ENCODE measurements at regions not wholly inside any gene's neighbourhood (a gene's known extent, or its start where the extent isn't known, plus 50 kb on each side); places are given as distances from the start of the nearest gene placed in this dataset.

DNA sequence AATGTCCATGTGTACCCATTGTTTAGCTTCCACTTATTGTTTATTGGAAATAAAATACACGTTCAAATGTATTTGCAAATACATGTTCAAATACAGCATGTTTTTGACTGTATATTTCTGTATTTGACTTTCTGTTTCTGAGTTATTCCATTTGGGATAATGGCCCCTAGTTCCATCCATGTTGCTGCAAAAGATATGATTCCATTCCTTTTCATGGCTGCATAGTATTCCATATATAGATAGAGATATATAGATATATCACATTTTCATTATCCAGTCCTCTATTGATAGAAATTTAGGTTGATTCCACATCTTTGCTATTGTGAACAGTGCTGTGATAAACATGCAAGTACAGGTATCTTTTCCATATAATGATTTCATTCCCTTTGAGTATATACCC, 241.4 kb upstream of the SOX2 start:
- DNase-seq (ENCODE audit: low spot score, unreplicated experiment) = no peak
- Mint-ChIP-seq H3K27me3 (no peaks in the 10 kb centered on the region), H3K4me3 (ENCODE audit: low read depth) (no peak overlapping the region), H3K36me3 (ENCODE audit: insufficient read depth) (no peaks in the 10 kb centered on the region), H3K27ac (no peak overlapping the region), H3K9me3 (ENCODE audit: low read depth) (peaks cover 17% of the 10 kb centered on the region), H3K4me1 (ENCODE audit: low read depth) (no peaks in the 10 kb centered on the region)
- TF ChIP-seq, protein P1, sequence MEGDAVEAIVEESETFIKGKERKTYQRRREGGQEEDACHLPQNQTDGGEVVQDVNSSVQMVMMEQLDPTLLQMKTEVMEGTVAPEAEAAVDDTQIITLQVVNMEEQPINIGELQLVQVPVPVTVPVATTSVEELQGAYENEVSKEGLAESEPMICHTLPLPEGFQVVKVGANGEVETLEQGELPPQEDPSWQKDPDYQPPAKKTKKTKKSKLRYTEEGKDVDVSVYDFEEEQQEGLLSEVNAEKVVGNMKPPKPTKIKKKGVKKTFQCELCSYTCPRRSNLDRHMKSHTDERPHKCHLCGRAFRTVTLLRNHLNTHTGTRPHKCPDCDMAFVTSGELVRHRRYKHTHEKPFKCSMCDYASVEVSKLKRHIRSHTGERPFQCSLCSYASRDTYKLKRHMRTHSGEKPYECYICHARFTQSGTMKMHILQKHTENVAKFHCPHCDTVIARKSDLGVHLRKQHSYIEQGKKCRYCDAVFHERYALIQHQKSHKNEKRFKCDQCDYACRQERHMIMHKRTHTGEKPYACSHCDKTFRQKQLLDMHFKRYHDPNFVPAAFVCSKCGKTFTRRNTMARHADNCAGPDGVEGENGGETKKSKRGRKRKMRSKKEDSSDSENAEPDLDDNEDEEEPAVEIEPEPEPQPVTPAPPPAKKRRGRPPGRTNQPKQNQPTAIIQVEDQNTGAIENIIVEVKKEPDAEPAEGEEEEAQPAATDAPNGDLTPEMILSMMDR (IDR thresholded peaks at IDR 0.05; ENCODE audit: unreplicated experiment) = no peak

DNA sequence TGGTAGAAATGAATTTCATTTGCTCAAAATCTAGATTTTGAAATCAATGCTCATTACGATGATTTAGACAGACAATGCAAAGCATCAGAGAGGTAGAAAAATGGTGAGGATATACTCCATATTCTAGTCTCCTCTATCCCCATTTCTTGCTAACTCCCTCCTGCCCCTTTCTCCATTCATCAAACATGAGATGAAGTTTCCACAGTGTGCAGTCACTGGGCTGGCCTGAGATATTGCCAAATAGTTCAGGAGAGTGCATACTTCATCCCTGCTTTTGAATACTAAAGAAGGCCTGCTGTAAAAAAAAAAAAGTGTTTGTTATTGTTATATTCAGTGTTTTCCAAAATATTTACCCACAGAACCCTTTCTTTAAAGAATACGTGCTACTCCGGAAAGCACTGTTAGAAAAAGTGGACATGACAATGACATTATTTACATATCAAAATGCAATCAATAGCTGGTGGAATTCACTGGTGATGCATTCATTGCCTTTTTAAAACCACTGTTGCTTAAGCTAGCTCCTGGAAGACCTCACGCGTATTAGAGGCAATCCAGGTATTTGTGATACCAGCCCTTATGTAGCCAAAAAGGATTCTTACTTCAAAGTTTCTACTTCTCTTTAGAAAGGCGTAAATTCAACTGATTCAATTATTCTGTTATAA, 247.6 kb upstream of the SOX2 start:
- peaks cover 5% of the 10 kb centered on the region for H3K27me3 Mint-ChIP-seq
- no peak overlapping the region for H3K27ac Mint-ChIP-seq
- H3K9me3 Mint-ChIP-seq (ENCODE audit: low read depth) = no peaks in the 10 kb centered on the region
- H3K4me1 Mint-ChIP-seq (ENCODE audit: low read depth) = no peaks in the 10 kb centered on the region
- H3K36me3 Mint-ChIP-seq (ENCODE audit: insufficient read depth) = no peaks in the 10 kb centered on the region
- no peak for DNase-seq (ENCODE audit: low spot score, unreplicated experiment)
- TF ChIP-seq, protein P1 (IDR thresholded peaks at IDR 0.05; ENCODE audit: unreplicated experiment) = no peak
- H3K4me3 Mint-ChIP-seq (ENCODE audit: low read depth) = no peak overlapping the region

DNA sequence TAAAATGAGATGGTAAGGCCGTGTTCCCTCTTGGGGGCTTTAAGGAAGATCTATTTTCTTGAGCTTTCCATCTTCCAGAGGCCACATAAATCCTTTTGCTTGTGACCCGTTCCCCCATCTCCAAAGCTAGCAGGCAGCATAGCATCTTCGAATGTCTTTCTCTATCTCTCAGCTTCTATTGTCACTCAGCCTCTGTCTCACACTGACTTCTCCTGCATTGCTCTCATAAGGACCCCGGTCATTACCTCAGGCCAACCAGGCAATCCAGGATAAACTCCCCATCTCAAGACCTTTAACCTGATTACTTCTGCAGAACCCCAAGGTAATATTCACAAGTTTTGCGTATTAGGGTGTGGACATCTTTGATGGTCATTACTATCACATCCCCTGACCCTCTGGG, 250.3 kb upstream of the SOX2 start:
- no peak overlapping the region for H3K27ac Mint-ChIP-seq
- TF ChIP-seq, protein P1 (IDR thresholded peaks at IDR 0.05; ENCODE audit: unreplicated experiment) = no peak
- peaks cover 5% of the 10 kb centered on the region for H3K27me3 Mint-ChIP-seq
- H3K4me1 Mint-ChIP-seq (ENCODE audit: low read depth) = no peaks in the 10 kb centered on the region
- no peak overlapping the region for H3K4me3 Mint-ChIP-seq (ENCODE audit: low read depth)
- no peaks in the 10 kb centered on the region for H3K36me3 Mint-ChIP-seq (ENCODE audit: insufficient read depth)
- DNase-seq (ENCODE audit: low spot score, unreplicated experiment) = no peak
- H3K9me3 Mint-ChIP-seq (ENCODE audit: low read depth) = no peaks in the 10 kb centered on the region

DNA sequence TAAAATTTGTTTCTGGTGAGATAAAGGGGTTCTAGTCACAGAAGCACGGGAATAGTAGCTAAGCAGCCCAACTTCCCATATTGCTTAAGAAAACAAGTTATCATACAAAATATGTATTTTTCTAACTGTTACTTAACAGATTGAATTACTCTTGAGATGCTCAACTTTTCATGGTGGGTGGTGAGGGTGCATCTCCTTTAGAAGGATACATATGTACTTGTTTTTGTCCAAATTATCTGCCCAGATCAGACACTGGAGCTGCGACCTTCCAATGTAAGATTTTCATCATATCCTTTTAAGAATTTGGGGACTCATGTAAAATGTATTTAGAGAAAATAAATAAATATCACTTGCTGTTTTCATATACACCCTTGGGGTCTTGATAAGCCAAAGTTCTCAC, 252.2 kb upstream of the SOX2 start:
- Mint-ChIP-seq H3K27ac (no peak overlapping the region), H3K27me3 (peaks cover 5% of the 10 kb centered on the region), H3K4me1 (ENCODE audit: low read depth) (peaks cover 8% of the 10 kb centered on the region), H3K36me3 (ENCODE audit: insufficient read depth) (no peaks in the 10 kb centered on the region), H3K4me3 (ENCODE audit: low read depth) (no peak overlapping the region), H3K9me3 (ENCODE audit: low read depth) (no peaks in the 10 kb centered on the region)
- DNase-seq (ENCODE audit: low spot score, unreplicated experiment) = no peak
- TF ChIP-seq, protein P1 (IDR thresholded peaks at IDR 0.05; ENCODE audit: unreplicated experiment) = no peak

DNA sequence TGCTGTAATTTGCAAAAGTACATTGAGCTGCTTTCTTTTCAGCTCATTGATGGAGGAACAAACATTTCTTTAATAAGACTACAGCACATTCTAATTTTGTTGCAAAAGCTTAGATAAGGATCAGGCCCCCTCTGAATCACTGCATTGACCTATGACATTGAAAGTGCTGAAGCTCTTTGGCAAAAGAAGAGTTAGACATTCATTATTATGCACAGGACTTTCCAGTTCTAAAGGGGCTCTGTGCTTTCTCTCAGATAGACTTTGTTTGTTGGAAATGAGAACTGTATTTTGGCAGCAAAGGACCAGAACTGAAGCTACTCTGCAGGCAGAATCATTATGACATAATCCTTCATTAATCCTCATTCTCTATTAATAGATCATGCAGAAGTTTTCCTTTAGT, 252.9 kb upstream of the SOX2 start:
- Mint-ChIP-seq H3K27me3 (peaks cover 5% of the 10 kb centered on the region), H3K4me3 (ENCODE audit: low read depth) (no peak overlapping the region), H3K9me3 (ENCODE audit: low read depth) (no peaks in the 10 kb centered on the region), H3K27ac (no peak overlapping the region), H3K4me1 (ENCODE audit: low read depth) (peaks cover 8% of the 10 kb centered on the region), H3K36me3 (ENCODE audit: insufficient read depth) (no peaks in the 10 kb centered on the region)
- no peak for DNase-seq (ENCODE audit: low spot score, unreplicated experiment)
- TF ChIP-seq, protein P1 (IDR thresholded peaks at IDR 0.05; ENCODE audit: unreplicated experiment) = no peak
